GM18861 (cell line): ENCODE measurements at regions not wholly inside any gene's neighbourhood (a gene's known extent, or its start where the extent isn't known, plus 50 kb on each side); places are given as distances from the start of the nearest gene placed in this dataset.

Source experiments
- ATAC-seq: cut with Tn5 transposase; IDR thresholded peaks from one replicate; pipeline ENCODE4 v1.9.1; 2021; ENCODE audit not compliant: unreplicated experiment

- ATAC-seq = no peak
These were observed 311.7 kb downstream of the EIPR1 start for GRCh38 chr2:3065928-3066327.

GRCh38 chr2:3062476-3063260, 314.9 kb downstream of the EIPR1 start:
- no peak for ATAC-seq

- ATAC-seq = no peak
These were observed 317.6 kb downstream of the EIPR1 start for GRCh38 chr2:3060049-3060448.

- ATAC-seq = no peak
These were observed 318.3 kb downstream of the EIPR1 start for GRCh38 chr2:3059141-3059925.

GRCh38 chr2:3054066-3054465, 323.6 kb downstream of the EIPR1 start:
- ATAC-seq = no peak

- no peak for ATAC-seq
These were observed 326.4 kb downstream of the EIPR1 start for GRCh38 chr2:3051266-3051665.

GRCh38 chr2:3046170-3046865, 331.3 kb downstream of the EIPR1 start:
- no peak for ATAC-seq

- ATAC-seq = no peak
These were observed 332.2 kb downstream of the EIPR1 start for GRCh38 chr2:3045318-3045921.

GRCh38 chr2:3044587-3045317, 332.9 kb downstream of the EIPR1 start:
- no peak for ATAC-seq

GRCh38 chr2:3043726-3044125, 333.9 kb downstream of the EIPR1 start:
- ATAC-seq = no peak

- no peak for ATAC-seq
These were observed 334.7 kb downstream of the EIPR1 start for GRCh38 chr2:3042601-3043585.

- ATAC-seq = no peak
These were observed 335.6 kb downstream of the EIPR1 start for GRCh38 chr2:3041841-3042600.

- ATAC-seq = no peak
These were observed 336.4 kb downstream of the EIPR1 start for GRCh38 chr2:3041246-3041645.

- ATAC-seq = no peak
These were observed 337.0 kb downstream of the EIPR1 start for GRCh38 chr2:3040496-3041140.

GRCh38 chr2:3040066-3040428, 337.6 kb downstream of the EIPR1 start:
- no peak for ATAC-seq

- no peak for ATAC-seq
These were observed 338.2 kb downstream of the EIPR1 start for GRCh38 chr2:3039188-3040065.

GRCh38 chr2:3038636-3039035, 339.0 kb downstream of the EIPR1 start:
- no peak for ATAC-seq
